ENCODE measurements at regions not wholly inside any gene's neighbourhood (a gene's known extent, or its start where the extent isn't known, plus 50 kb on each side); places are given as distances from the start of the nearest gene placed in this dataset.

DNA sequence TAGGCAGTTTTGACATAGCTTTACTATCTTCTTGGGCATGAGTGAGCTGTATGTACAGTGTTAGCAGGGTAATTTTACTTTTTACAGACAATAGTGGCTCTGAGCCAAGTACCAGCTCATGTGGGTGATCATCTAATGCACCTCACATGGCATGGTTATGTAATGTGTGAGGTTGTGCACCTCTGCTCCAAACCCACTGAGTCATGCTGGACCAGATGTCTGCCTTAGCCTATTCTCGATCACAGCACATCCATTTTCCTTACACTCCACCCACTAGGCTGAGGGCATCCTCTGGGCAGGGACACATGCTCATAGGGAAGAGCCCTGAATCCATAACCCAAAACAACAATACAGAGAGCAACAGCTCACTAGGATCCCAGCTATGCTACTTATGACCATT, 71.6 kb upstream of the FBXL4 start:
- TF ChIP-seq, protein P1, sequence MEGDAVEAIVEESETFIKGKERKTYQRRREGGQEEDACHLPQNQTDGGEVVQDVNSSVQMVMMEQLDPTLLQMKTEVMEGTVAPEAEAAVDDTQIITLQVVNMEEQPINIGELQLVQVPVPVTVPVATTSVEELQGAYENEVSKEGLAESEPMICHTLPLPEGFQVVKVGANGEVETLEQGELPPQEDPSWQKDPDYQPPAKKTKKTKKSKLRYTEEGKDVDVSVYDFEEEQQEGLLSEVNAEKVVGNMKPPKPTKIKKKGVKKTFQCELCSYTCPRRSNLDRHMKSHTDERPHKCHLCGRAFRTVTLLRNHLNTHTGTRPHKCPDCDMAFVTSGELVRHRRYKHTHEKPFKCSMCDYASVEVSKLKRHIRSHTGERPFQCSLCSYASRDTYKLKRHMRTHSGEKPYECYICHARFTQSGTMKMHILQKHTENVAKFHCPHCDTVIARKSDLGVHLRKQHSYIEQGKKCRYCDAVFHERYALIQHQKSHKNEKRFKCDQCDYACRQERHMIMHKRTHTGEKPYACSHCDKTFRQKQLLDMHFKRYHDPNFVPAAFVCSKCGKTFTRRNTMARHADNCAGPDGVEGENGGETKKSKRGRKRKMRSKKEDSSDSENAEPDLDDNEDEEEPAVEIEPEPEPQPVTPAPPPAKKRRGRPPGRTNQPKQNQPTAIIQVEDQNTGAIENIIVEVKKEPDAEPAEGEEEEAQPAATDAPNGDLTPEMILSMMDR (IDR thresholded peaks at IDR 0.05), result no peak
- DNase-seq (ENCODE audit: low spot score) (no peak), ATAC-seq (ENCODE audit: low FRiP score) (no peak)

DNA sequence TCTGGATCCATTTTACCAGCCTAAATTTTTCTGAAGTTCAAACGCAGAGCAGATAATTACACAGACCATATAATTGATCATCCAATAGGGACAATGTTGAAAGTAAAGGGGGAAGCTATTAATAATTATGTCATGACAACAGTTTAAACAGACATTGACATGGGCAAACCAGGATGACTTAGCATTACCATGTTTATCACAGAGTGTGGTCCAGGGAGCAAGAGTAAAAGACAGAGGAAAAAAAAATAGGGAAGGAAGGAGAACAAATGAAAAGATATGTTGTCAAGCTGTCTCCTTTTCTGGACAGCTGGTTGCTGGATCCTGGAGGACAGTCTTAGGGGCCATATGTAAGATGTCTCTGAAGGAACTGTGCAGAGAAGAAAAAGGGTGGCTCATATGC, 69.4 kb upstream of the FBXL4 start:
- ATAC-seq (ENCODE audit: low FRiP score) (no peak), DNase-seq (ENCODE audit: low spot score) (no peak)
- TF ChIP-seq, protein P1 (IDR thresholded peaks at IDR 0.05), result no peak

DNA sequence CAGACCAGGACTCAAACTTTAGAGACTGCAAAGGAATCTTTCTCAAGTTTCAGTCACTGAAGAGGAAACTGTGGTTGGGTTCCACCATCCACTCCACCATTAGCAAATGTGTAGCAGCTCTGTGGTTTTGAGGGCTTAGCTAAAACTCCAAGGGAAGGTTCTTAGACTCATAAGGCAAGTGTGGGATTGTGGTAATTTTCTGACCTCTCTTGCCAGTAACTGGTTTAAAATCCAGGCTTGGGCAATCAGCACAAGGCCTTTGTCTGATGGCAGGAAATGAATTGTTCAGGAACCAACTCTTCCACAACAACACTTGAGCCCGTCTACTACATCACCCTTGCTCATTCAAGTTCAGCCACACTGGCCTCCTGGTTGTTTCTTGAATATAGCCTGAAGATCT, 68.6 kb upstream of the FBXL4 start:
- TF ChIP-seq, protein P1 (IDR thresholded peaks at IDR 0.05), result no peak
- DNase-seq (ENCODE audit: low spot score) (no peak), ATAC-seq (ENCODE audit: low FRiP score) (no peak)

DNA sequence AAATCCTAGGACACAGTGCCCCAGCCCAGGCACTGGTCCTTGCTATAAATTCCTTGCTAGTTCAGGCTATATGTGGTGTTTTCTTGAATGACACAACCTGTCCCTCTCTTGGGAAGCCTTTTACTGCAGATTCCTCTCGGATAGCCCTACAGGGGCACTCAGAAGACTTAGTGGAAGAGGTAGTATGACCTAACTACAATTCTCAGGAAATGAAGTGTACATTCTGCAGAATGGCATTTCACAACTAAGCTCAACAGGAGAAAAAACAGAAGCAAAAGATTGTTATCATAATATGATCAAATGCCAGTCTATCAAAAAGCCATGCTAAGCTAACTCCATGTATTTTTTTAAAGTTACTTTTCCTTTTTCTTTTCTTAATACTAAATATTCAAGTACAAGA, 66.3 kb upstream of the FBXL4 start:
- DNase-seq (ENCODE audit: low spot score) (no peak), ATAC-seq (ENCODE audit: low FRiP score) (no peak)
- TF ChIP-seq, protein P1 (IDR thresholded peaks at IDR 0.05), result no peak

DNA sequence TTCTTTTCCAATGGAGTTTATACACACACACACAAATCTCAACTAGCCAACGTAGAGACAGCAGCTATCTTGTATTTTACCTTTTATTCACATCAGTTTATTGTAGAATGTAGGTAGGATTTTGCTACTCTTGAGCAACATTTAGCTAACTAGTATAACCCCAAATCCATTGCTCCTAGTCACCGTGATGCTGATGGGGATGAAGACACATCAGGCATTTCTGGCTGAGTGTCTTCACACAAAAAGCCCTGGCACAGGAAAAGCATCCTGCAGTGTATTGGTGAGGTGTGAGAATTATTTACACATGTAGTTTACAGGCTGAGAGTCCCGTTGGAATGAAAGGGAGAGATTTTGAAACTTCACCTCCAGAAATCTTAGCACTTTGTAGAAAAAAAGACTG, 65.9 kb upstream of the FBXL4 start:
- TF ChIP-seq, protein P1 (IDR thresholded peaks at IDR 0.05), result no peak
- DNase-seq (ENCODE audit: low spot score) (no peak), ATAC-seq (ENCODE audit: low FRiP score) (no peak)

DNA sequence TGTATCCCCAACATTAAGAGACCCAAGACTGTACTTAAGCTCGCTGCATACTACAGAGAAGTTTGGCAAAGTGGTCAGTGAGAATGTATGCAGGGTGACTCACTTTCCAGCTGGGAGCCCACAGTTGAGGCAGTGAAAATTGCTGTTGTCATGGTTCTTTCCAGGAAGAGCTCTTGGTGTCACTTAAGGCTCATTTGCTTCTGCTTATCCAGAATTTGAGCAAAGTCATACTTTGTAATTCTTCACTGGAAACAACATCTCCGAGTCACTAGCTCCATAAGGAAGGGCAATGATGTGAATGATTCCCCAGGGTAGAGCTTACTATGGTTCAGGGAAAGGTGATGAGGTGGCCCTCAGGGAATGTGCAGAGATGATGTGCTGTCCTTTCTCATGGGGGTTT, 65.4 kb upstream of the FBXL4 start:
- ATAC-seq (ENCODE audit: low FRiP score) (no peak), DNase-seq (ENCODE audit: low spot score) (no peak)
- TF ChIP-seq, protein P1 (IDR thresholded peaks at IDR 0.05), result no peak

DNA sequence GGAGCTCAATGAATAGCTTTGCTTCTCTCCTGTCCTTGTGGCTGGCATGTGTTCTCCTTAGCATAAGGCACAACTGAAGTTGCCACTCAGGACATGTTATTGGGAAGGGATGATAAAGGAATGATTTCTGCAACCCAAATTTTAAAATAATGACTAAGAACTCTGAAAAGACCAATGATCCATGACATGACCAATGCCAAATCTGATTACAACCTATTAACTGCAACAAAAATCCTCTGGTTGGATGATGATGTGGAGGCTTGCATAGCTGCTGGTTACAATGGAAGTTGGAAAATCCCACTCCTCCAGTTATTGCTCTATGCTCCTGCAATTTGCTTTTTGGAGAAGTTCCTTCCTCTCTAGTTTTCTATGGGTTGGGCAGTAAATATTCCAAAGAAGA, 63.4 kb upstream of the FBXL4 start:
- no peak for ATAC-seq (ENCODE audit: low FRiP score)
- DNase-seq (ENCODE audit: low spot score), result no peak
- TF ChIP-seq, protein P1 (IDR thresholded peaks at IDR 0.05), result no peak

Measured in omental fat pad (tissue), 3 donors.